Transverse colon (tissue), 4 donors: ENCODE measurements at regions not wholly inside any gene's neighbourhood (a gene's known extent, or its start where the extent isn't known, plus 50 kb on each side); places are given as distances from the start of the nearest gene placed in this dataset.

Experiments
- DNase-seq: peaks from one replicate; pipeline ENCODE4 v3.0.0-alpha.2; 2019
- H3K27ac ChIP-seq, 4 donors: fragments of 200-600 bp; sonication (generic); 2 replicates each; pipeline ENCODE4 v1.5.1; 2016 to 2018; ENCODE audit warnings: inconsistent platforms in 4 of 4
- H3K27me3 ChIP-seq: fragments of 200-600 bp; sonication (generic); 2 replicates; pipeline ENCODE4 v1.5.1; 2017; ENCODE audit warnings: inconsistent platforms
- H3K36me3 ChIP-seq, 4 donors: fragments of 200-600 bp; sonication (generic); 2 replicates each; pipeline ENCODE4 v1.5.1; 2017 to 2019; ENCODE audit warnings: inconsistent platforms in 4 of 4
- H3K4me1 ChIP-seq, 4 donors: fragments of 200-600 bp; sonication (generic); 2 replicates each; pipeline ENCODE4 v1.5.1; 2017 to 2020; ENCODE audit warnings: inconsistent platforms in 4 of 4
- H3K4me3 ChIP-seq, 4 donors: fragments of 200-600 bp; sonication (generic); 1 replicate in 1 of 4; 2 replicates in 3 of 4; pipeline versions ENCODE4 v1.5.1 to v1.6.1; 2017 to 2019; ENCODE audit warnings: inconsistent platforms in 4 of 4
- H3K9me3 ChIP-seq, 2 donors: fragments of 200-600 bp; sonication (generic); 2 replicates each; pipeline ENCODE4 v1.5.1; 2017 to 2019; ENCODE audit warnings: inconsistent platforms in 2 of 2
- CTCF ChIP-seq, 5 experiments: fragments of 200-600 bp in 3 of 5; fragments of 450-650 bp in 2 of 5; sonication (generic) in 3 of 5; IDR thresholded peaks; 1 replicate in 2 of 5; 2 replicates in 3 of 5; pipeline ENCODE4 v1.5.1; 2016 to 2017; ENCODE audit warnings: antibody characterized with exemption in 5 of 5, inconsistent platforms in 3 of 5, mild to moderate bottlenecking in 2 of 5, moderate library complexity in 1 of 5
- EP300 ChIP-seq: sonication (generic); formaldehyde crosslinking; IDR thresholded peaks from one replicate; pipeline ENCODE4 v1.6.1; 2017; ENCODE audit warnings: antibody characterized with exemption, low read depth
- POLR2A ChIP-seq: fragments of 450-650 bp; IDR thresholded peaks from one replicate; pipeline ENCODE4 v1.6.1; 2016; ENCODE audit warnings: antibody characterized with exemption, mild to moderate bottlenecking, moderate library complexity
- POLR2AphosphoS5 ChIP-seq, 3 donors: sonication (generic); formaldehyde crosslinking; IDR thresholded peaks; one replicate each; pipeline ENCODE4 v1.6.1; 2016; ENCODE audit warnings: antibody characterized with exemption in 3 of 3
- WGBS, 2 donors: methylation state at CpG; one replicate each; pipeline ENCODE4 v1.1.5; 2018; ENCODE audit warnings: low coverage in 1 of 2; 5-methylcytosine and 5-hydroxymethylcytosine counted together
- in situ Hi-C, 4 donors: fragments of 200-750 bp; cut with MboI; loops; one replicate each; pipeline versions ENCODE4 v1.15.0 to v1.15.1; 2017; ENCODE audit warnings: low sequenced_read_pairs in 3 of 4, low pct_ligation_motif_present in 1 of 4, low pct_unique_long_range_greater_than_20kb in 1 of 4
- intact Hi-C: fragments of 100-400 bp; cut with DNase I; formaldehyde crosslinking; loops from one replicate; pipeline ENCODE4 v1.15.1; 2023; ENCODE audit warnings: low total_unique reads

GRCh38 chrX:112341598-112341997 lies 259.0 kb upstream of the TRPC5 start:
- TF ChIP-seq EP300: no peak
- no peak for TF ChIP-seq CTCF (IDR thresholded peaks at IDR 0.05)
- no peak for TF ChIP-seq POLR2AphosphoS5 (IDR thresholded peaks at IDR 0.05)
- no peak for TF ChIP-seq POLR2A
- Histone ChIP-seq H3K27me3 (no peaks in the 10 kb centered on the region), H3K27ac (no peak overlapping the region), H3K4me1 (no peaks in the 10 kb centered on the region), H3K4me3 (no peak overlapping the region), H3K9me3 (no peaks in the 10 kb centered on the region), H3K36me3 (no peaks in the 10 kb centered on the region)
- intact Hi-C loops (no loop called here), in situ Hi-C loops (no loop called here)
- 0 to 38% methylated on average over 1 to 2 of the region's 2 CpGs for WGBS, 2 donors
- no peak for DNase-seq

GRCh38 chrX:112313201-112313600 lies 230.6 kb upstream of the TRPC5 start:
- intact Hi-C loops (no loop called here), in situ Hi-C loops (no loop called here)
- no peak for TF ChIP-seq POLR2A
- TF ChIP-seq POLR2AphosphoS5 (IDR thresholded peaks at IDR 0.05): no peak
- TF ChIP-seq EP300: no peak
- no peak for TF ChIP-seq CTCF (IDR thresholded peaks at IDR 0.05)
- no peaks in the 10 kb centered on the region for H3K27me3 ChIP-seq
- H3K36me3 ChIP-seq: no peaks in the 10 kb centered on the region
- DNase-seq: no peak
- H3K4me1 ChIP-seq: no peaks in the 10 kb centered on the region
- H3K9me3 ChIP-seq: no peaks in the 10 kb centered on the region
- no peak overlapping the region for H3K27ac ChIP-seq
- H3K4me3 ChIP-seq: no peak overlapping the region
- WGBS, 2 donors: 60 to 83% methylated on average over 1 of the region's 1 CpG

- Histone ChIP-seq H3K27ac (no peak overlapping the region), H3K27me3 (no peaks in the 10 kb centered on the region), H3K36me3 (no peaks in the 10 kb centered on the region), H3K9me3 (no peaks in the 10 kb centered on the region), H3K4me3 (no peak overlapping the region), H3K4me1 (no peaks in the 10 kb centered on the region)
- 67 to 73% methylated on average over 1 to 3 of the region's 3 CpGs for WGBS, 2 donors
- in situ Hi-C loops: no loop called here
- TF ChIP-seq POLR2A (no peak), CTCF (IDR thresholded peaks at IDR 0.05) (no peak), POLR2AphosphoS5 (IDR thresholded peaks at IDR 0.05) (no peak), EP300 (no peak)
- intact Hi-C loops: no loop called here
- DNase-seq: no peak
Measured at GRCh38 chrX:112306027-112306426, 223.5 kb upstream of the TRPC5 start.

GRCh38 chrX:112279940-112280339 lies 197.4 kb upstream of the TRPC5 start:
- Histone ChIP-seq H3K36me3 (no peaks in the 10 kb centered on the region), H3K4me3 (no peak overlapping the region), H3K27ac (no peak overlapping the region), H3K27me3 (no peaks in the 10 kb centered on the region), H3K4me1 (no peaks in the 10 kb centered on the region), H3K9me3 (no peaks in the 10 kb centered on the region)
- intact Hi-C loops (no loop called here), in situ Hi-C loops (no loop called here)
- TF ChIP-seq POLR2AphosphoS5 (IDR thresholded peaks at IDR 0.05) (no peak), CTCF (IDR thresholded peaks at IDR 0.05) (no peak), POLR2A (no peak), EP300 (no peak)
- WGBS, 2 donors: 57 to 82% methylated on average over 1 of the region's 1 CpG
- no peak for DNase-seq
